ENCODE measurements at regions not wholly inside any gene's neighbourhood (a gene's known extent, or its start where the extent isn't known, plus 50 kb on each side); places are given as distances from the start of the nearest gene placed in this dataset.
"Not testable (repeated sequence)": the region's sequence is repeated elsewhere in the genome, so short reads cannot be mapped to it uniquely, and the experiment has no call there.

DNA sequence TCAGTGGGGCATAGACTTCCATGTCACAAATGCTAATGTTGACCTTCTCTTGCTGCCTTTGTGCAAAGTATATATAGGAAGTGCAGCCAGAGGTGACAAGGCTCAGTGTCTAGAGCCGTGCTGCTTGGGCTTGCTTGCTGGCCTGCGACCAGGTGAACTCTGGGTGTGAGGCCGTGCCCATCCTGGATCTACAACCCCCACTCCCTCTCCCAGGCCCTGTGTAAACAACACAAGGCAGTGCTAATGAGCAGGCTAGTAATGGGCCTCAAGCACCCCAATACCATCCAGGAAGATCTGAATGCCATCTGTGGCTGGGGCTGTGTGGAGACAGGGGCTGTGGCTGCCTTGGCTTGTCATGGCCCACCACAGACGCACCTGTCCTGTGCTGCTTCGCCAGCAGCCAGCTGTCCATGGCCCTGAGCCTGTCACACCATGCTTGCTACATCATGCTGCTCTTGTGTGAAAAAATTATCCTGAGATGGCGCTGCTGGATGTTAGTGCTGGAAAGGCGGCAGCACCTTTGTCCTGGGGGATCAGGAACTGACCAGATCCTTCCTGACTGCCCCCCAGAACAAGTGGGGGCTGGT is 107.6 kb upstream of the ZNF92 start:
- H2AFZ ChIP-seq (ENCODE audit: low read length): no peak overlapping the region
- intact Hi-C loops (cut with micrococcal nuclease): no loop called here
- H3K9me3 ChIP-seq (ENCODE audit: low read length): no peaks in the 10 kb centered on the region
- H3K36me3 ChIP-seq (ENCODE audit: low read depth, low read length): no peaks in the 10 kb centered on the region
- no peak overlapping the region for H3K4me2 ChIP-seq (ENCODE audit: low read length)
- ATAC-seq (no peak), DNase-seq (no peak)
- peaks cover 6% of the 10 kb centered on the region; the same call in 1 of the 2 replicates for H3K27me3 ChIP-seq (ENCODE audit: low read length)
- CTCF ChIA-PET: no interaction called here
- H3K9ac ChIP-seq (ENCODE audit: low read length): no peak overlapping the region
- H3K79me2 ChIP-seq (ENCODE audit: low read length): no peaks in the 10 kb centered on the region
- TF ChIP-seq EZH2phosphoT487 (IDR thresholded peaks at IDR 0.05; ENCODE audit: borderline replicate concordance, low read length) (no peak), EZH2 (IDR thresholded peaks at IDR 0.05; ENCODE audit: low read length, unreplicated experiment) (no peak)
- TF ChIP-seq, protein P1, sequence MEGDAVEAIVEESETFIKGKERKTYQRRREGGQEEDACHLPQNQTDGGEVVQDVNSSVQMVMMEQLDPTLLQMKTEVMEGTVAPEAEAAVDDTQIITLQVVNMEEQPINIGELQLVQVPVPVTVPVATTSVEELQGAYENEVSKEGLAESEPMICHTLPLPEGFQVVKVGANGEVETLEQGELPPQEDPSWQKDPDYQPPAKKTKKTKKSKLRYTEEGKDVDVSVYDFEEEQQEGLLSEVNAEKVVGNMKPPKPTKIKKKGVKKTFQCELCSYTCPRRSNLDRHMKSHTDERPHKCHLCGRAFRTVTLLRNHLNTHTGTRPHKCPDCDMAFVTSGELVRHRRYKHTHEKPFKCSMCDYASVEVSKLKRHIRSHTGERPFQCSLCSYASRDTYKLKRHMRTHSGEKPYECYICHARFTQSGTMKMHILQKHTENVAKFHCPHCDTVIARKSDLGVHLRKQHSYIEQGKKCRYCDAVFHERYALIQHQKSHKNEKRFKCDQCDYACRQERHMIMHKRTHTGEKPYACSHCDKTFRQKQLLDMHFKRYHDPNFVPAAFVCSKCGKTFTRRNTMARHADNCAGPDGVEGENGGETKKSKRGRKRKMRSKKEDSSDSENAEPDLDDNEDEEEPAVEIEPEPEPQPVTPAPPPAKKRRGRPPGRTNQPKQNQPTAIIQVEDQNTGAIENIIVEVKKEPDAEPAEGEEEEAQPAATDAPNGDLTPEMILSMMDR (conservative IDR thresholded peaks at IDR 0.05; ENCODE audit: low read depth, low read length): no peak
- no peaks in the 10 kb centered on the region for H4K20me1 ChIP-seq (ENCODE audit: low read length)
- no peaks in the 10 kb centered on the region for H3K4me1 ChIP-seq (ENCODE audit: insufficient read depth, low read length)
- no peak overlapping the region for H3K27ac ChIP-seq (ENCODE audit: low read length)
- H3F3A ChIP-seq (ENCODE audit: low read length, unreplicated experiment): no peaks in the 10 kb centered on the region
- POLR2A ChIA-PET (ENCODE audit: unreplicated experiment): no interaction called here
- BruUV-seq (replicated peaks): no TSS peak
- no peaks in the 10 kb centered on the region for H3K9me2 ChIP-seq (replicated peaks; ENCODE audit: low read length)
- H3K4me3 ChIP-seq (ENCODE audit: low read length): no peak overlapping the region

DNA sequence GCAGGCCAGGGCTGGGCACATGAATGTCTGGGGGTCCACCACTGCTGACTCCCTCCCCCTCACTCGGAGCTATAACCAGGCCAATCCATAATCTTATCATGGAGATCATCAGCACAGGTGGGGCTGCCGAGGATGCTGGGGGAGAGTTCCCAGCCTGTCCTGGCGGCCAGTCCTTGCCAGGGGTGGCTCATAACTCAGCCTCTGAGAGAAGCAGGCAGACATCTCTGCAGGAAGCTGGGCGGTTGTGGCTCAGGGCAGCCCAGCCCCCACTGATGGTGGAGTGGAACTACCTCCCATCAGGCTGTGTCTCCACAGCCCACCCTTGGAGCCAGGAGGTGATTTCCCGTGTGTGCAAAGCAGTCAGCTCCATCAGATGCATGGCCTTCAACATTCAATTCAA is 109.4 kb upstream of the ZNF92 start:
- CTCF ChIA-PET: no interaction called here
- Histone ChIP-seq H3K9ac (ENCODE audit: low read length) (no peak overlapping the region), H3F3A (ENCODE audit: low read length, unreplicated experiment) (no peaks in the 10 kb centered on the region), H3K27me3 (ENCODE audit: low read length) (no peaks in the 10 kb centered on the region), H3K4me3 (ENCODE audit: low read length) (no peak overlapping the region), H3K36me3 (ENCODE audit: low read depth, low read length) (no peaks in the 10 kb centered on the region), H3K27ac (ENCODE audit: low read length) (no peak overlapping the region), H3K4me1 (ENCODE audit: insufficient read depth, low read length) (no peaks in the 10 kb centered on the region), H3K79me2 (ENCODE audit: low read length) (no peaks in the 10 kb centered on the region), H3K9me3 (ENCODE audit: low read length) (no peaks in the 10 kb centered on the region), H3K9me2 (replicated peaks; ENCODE audit: low read length) (no peaks in the 10 kb centered on the region), H2AFZ (ENCODE audit: low read length) (no peak overlapping the region), H3K4me2 (ENCODE audit: low read length) (no peak overlapping the region), H4K20me1 (ENCODE audit: low read length) (no peaks in the 10 kb centered on the region)
- intact Hi-C loops (cut with micrococcal nuclease): no loop called here
- DNase-seq: no peak
- TF ChIP-seq, protein P1 (conservative IDR thresholded peaks at IDR 0.05; ENCODE audit: low read depth, low read length): no peak
- TF ChIP-seq EZH2 (IDR thresholded peaks at IDR 0.05; ENCODE audit: low read length, unreplicated experiment) (no peak), EZH2phosphoT487 (IDR thresholded peaks at IDR 0.05; ENCODE audit: borderline replicate concordance, low read length) (no peak)
- ATAC-seq: no peak
- POLR2A ChIA-PET (ENCODE audit: unreplicated experiment): no interaction called here
- BruUV-seq (replicated peaks): no TSS peak

DNA sequence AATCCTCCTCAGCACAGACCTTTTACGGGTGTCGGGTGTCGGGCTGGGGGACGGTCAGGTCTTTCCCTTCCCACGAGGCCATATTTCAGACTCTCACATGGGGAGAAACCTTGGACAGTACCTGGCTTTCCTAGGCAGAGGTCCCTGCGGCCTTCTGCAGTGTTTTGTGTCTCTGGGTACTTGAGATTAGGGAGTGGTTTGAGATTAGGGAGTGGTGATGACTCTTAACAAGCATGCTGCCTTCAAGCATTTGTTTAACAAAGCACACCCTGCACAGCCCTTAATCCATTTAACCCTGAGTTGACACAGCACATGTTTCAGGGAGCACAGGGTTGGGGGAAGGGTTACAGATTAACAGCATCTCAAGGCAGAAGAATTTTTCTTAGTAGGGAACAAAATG is 113.0 kb upstream of the ZNF92 start:
- H3K4me2 ChIP-seq (ENCODE audit: low read length); H3K36me3 ChIP-seq (ENCODE audit: low read depth, low read length); POLR2A ChIA-PET (ENCODE audit: unreplicated experiment); DNase-seq; H3K4me1 ChIP-seq (ENCODE audit: insufficient read depth, low read length); H2AFZ ChIP-seq (ENCODE audit: low read length); BruUV-seq (replicated peaks); H4K20me1 ChIP-seq (ENCODE audit: low read length); H3K27me3 ChIP-seq (ENCODE audit: low read length); H3K4me3 ChIP-seq (ENCODE audit: low read length); ATAC-seq; H3K9ac ChIP-seq (ENCODE audit: low read length); H3K27ac ChIP-seq (ENCODE audit: low read length); CTCF ChIA-PET; intact Hi-C loops (cut with micrococcal nuclease); H3F3A ChIP-seq (ENCODE audit: low read length, unreplicated experiment); H3K9me3 ChIP-seq (ENCODE audit: low read length); H3K9me2 ChIP-seq (replicated peaks; ENCODE audit: low read length); H3K79me2 ChIP-seq (ENCODE audit: low read length): not testable (repeated sequence)

DNA sequence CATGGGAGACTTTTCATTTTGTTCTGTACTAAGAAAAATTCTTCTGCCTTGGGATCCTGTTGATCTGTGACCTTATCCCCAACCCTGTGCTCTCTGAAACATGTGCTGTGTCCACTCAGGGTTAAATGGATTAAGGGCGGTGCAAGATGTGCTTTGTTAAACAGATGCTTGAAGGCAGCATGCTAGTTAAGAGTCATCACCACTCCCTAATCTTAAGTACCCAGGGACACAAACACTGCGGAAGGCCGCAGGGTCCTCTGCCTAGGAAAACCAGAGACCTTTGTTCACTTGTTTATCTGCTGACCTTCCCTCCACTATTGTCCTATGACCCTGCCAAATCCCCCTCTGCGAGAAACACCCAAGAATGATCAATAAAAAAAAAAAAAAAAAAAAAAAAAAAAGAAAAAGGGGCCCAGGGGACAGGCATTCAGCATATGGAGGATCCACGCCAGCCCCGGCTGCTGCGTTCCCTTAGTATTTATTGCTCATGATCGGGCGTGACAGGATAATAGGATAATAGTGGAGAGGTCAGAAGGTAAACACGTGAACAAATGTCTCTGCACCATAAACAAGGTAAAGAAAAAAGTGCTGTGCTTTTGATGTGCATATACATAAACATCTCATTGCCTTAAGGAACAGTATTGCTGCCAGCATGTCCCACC is 113.7 kb upstream of the ZNF92 start:
- H3K4me1 ChIP-seq (ENCODE audit: insufficient read depth, low read length); H3K36me3 ChIP-seq (ENCODE audit: low read depth, low read length); intact Hi-C loops (cut with micrococcal nuclease); H3K27ac ChIP-seq (ENCODE audit: low read length); DNase-seq; H3K9me2 ChIP-seq (replicated peaks; ENCODE audit: low read length); ATAC-seq; H2AFZ ChIP-seq (ENCODE audit: low read length); CTCF ChIA-PET; H3K4me2 ChIP-seq (ENCODE audit: low read length); H3K27me3 ChIP-seq (ENCODE audit: low read length); H3K9me3 ChIP-seq (ENCODE audit: low read length); H3K9ac ChIP-seq (ENCODE audit: low read length); H3K4me3 ChIP-seq (ENCODE audit: low read length); H4K20me1 ChIP-seq (ENCODE audit: low read length); POLR2A ChIA-PET (ENCODE audit: unreplicated experiment); BruUV-seq (replicated peaks); H3F3A ChIP-seq (ENCODE audit: low read length, unreplicated experiment); H3K79me2 ChIP-seq (ENCODE audit: low read length): not testable (repeated sequence)
